GM11168 (cell line): ENCODE measurements at regions not wholly inside any gene's neighbourhood (a gene's known extent, or its start where the extent isn't known, plus 50 kb on each side); places are given as distances from the start of the nearest gene placed in this dataset.
"Not testable (repeated sequence)": the region's sequence is repeated elsewhere in the genome, so short reads cannot be mapped to it uniquely, and the experiment has no call there.

Source experiments
- in situ Hi-C: fragments of 300-500 bp; cut with MboI; formaldehyde crosslinking; loops from one replicate; pipeline ENCODE4 v1.12.0; 2022; ENCODE audit warnings: low sequenced_read_pairs; ENCODE audit not compliant: unreplicated experiment

DNA sequence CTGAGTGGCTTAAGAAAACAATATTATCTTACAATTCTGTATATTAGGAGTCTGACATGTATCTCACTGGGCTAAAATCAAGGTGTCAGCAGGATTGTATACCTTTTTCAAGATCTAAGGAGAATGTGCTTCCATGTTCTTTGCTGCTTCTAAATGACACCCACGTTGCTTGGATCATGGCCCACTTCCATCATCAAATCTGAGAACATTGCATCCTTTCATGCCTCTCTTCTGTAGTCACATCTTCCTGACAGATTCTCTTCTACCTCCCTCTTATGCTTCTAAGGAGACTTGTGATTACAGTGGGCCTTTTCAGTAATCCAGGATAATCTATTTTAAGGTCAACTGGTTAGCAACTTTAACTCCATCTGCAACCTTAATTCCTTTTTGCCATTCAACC lies 499.4 kb downstream of the FAM181B start:
- in situ Hi-C loops = loop anchor here (25.0 kb wide), 1 partner anchor 597 kb away; no protein-coding TSS in a partner anchor

- in situ Hi-C loops = loop anchor here (25.0 kb wide), 1 partner anchor 596 kb away; no protein-coding TSS in a partner anchor
These were observed 500.5 kb downstream of the FAM181B start for GRCh38 chr11:82233201-82233600.

GRCh38 chr11:82229341-82229740 lies 504.3 kb downstream of the FAM181B start:
- in situ Hi-C loops = loop anchor here (25.0 kb wide), 1 partner anchor 592 kb away; no protein-coding TSS in a partner anchor

DNA sequence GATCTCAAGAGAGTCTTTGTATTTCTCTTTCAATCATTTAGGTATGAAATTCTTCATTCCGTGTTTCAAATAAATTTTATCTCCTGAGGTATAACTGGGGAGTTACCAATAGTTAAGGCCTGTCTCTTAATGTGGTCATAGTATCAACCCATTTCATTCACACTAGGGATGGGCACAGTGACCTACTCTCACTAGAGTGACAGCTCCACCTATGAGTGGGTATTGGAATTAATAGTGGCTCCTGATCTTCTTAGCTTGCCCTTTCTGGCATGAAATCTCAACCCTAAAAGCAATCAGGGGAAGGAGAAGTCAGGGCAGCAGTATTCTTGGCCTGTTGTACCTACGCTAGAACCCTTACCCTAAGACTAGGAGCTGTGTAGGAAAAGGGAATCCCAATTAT lies 507.7 kb downstream of the FAM181B start:
- in situ Hi-C loops = loop anchor here (25.0 kb wide), 1 partner anchor 589 kb away; no protein-coding TSS in a partner anchor

DNA sequence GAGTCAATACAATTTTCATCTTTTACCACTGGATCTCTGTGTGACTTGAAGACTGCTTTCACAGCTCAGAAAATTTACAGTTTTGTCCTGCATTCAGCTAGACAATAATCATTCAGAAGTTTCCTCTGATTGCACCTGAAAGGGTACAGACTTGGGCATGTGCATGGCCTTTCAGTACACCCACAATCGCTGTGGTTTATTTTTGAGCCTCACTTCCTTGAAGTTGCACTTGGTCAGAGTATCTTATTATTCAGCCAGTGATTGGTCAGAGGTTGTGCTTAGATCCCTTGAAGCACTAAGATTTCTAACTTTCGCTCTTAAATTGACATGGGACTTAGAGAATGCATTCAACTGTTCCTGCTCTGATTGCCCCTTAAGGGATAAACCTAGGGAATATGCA lies 508.2 kb downstream of the FAM181B start:
- in situ Hi-C loops = loop anchor here (25.0 kb wide), 1 partner anchor 588 kb away; no protein-coding TSS in a partner anchor

DNA sequence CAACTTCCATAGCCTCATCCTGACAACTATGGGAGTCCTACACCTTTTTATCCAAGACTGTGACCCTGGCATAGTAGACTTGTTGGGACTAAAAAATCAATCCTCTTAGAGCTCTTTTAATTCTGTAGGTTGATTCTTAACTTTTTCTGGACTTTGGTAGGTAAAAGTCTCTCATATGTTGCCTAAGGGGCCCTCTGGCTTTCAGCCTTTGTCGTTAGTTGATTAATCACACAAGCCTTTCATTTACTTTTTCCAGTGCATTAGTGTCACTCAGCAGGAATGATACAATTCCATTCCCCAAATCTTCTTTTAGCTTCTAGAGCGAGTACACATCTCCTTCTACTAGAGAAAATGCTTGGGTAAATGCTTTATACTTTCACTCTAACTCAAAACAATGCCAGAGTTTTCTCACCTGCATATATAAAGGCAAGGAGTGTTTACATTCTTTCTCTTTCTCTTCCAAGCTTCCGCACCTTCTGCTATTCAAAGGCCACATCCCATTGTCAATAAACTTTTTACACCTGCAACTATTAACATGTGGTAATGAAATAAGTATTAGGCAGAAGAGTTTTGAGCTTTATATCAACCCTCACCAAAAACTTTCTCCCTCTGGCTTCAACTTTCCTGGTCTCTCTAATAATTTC lies 516.6 kb downstream of the FAM181B start:
- in situ Hi-C loops = no loop called here

GRCh38 chr11:82210011-82210410 lies 523.7 kb downstream of the FAM181B start:
- in situ Hi-C loops = no loop called here

DNA sequence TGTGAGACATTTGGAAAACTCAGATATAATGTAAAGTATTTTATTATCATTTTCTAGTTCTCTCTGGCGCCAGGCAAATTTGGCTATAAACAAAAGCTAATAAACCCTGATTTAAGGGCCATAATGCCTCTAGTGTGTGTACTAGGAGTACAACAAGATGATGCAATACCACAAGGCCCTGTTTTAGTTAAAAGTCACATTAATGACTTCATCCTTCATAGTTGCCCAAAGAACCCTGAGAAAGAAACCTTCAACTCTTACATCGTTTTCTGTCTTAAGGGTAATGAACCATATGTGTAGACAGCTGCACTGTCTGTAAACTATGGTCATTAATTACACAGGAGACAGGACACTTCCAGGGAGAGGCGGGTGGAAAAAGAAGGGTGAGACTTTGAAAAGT lies 538.4 kb downstream of the FAM181B start:
- in situ Hi-C loops = no loop called here

- in situ Hi-C loops = no loop called here
These were observed 539.1 kb downstream of the FAM181B start for GRCh38 chr11:82194521-82194920.

DNA sequence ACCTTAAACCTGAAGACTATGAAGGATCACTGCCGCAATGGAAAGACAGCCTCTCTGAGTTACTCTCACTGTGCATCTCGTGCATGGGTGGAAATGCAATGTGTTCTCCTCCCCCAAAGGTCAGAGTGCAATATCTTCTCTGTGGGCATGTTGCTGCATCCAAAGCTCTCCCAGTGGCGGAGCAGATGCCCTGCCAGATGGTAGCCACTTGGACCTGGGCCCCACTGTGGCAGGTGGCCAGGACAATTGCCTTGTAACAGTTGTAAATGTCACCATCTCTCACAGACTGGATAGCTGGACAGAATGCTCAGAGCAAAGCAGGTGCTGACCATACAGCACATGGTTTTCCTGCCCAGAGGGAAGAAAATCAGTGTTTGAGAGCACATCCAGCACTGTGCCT lies 542.0 kb downstream of the FAM181B start:
- in situ Hi-C loops = no loop called here

- in situ Hi-C loops = no loop called here
These were observed 547.7 kb downstream of the FAM181B start for GRCh38 chr11:82185925-82186324.

DNA sequence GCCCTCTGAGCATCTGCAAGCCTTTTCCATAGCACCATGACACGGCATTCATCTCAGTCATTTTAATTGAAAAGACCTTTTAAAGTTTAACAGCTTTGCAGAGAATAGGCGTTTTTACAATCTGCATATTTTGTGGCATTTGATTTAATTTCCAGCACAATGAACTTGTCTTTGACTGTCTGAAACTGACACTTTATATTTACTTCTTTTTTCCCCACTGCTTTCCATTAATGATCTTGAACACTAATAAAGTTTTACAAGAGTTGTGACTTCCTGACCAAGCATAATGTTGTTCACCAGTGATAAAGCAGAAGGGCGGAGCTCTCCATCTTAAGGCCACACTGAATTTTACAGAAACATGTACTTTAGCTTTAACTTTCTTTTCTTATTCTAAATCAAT lies 548.7 kb downstream of the FAM181B start:
- in situ Hi-C loops = no loop called here

DNA sequence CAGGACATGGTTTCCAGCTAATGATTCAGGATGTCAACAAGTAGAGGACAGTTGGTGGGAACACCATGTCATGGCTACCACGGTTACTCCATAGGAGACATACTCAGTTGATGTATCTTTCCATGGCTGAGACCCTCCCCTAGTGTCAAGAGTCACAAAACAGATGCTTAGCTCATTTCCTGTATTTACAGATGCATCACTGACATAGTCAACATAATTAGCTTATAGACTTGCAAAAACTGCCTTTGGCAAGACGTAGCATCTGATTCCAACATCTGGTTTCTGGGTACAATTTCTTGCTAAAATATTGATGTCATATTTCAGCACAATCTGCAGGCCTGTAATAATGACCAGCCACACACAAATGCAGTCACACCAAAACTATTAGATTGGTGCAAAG lies 550.3 kb downstream of the FAM181B start:
- in situ Hi-C loops = no loop called here

GRCh38 chr11:82182697-82183096 lies 551.0 kb downstream of the FAM181B start:
- in situ Hi-C loops = not testable (repeated sequence)

- in situ Hi-C loops = not testable (repeated sequence)
These were observed 551.9 kb downstream of the FAM181B start for GRCh38 chr11:82181796-82182195.

GRCh38 chr11:82176945-82177344 lies 556.7 kb downstream of the FAM181B start:
- in situ Hi-C loops = no loop called here

- in situ Hi-C loops = no loop called here
These were observed 557.3 kb downstream of the FAM181B start for GRCh38 chr11:82176365-82176764.

DNA sequence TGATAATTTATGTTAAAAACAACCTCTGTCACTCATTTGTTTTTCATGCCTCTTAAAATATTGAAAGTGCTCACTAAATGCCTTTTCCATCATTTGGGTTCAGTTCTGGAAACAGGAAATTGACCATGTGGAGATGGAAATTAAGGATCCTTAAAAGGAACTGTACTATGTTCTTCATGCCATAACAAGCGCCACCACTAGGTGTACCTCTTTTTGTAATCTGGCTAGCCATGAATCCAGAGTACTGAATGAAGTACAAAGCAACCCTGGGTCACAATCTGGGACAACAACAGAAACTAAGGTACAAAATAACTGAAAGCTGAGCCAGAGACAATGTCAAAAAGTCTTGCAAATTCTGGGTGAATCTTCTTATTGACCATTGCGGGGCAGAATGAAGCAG lies 559.1 kb downstream of the FAM181B start:
- in situ Hi-C loops = no loop called here

GRCh38 chr11:82146789-82147188 lies 586.9 kb downstream of the FAM181B start:
- in situ Hi-C loops = no loop called here

GRCh38 chr11:82118946-82119345 lies 614.7 kb downstream of the FAM181B start:
- in situ Hi-C loops = no loop called here

- in situ Hi-C loops = no loop called here
These were observed 616.3 kb downstream of the FAM181B start for GRCh38 chr11:82117362-82117761.

- in situ Hi-C loops = no loop called here
These were observed 628.2 kb downstream of the FAM181B start for GRCh38 chr11:82105331-82105998.
